ENCODE measurements at regions not wholly inside any gene's neighbourhood (a gene's known extent, or its start where the extent isn't known, plus 50 kb on each side); places are given as distances from the start of the nearest gene placed in this dataset.

GRCh38 chr4:41391271-41391670 is 134.5 kb downstream of the UCHL1 start:
- no peak for DNase-seq

GRCh38 chr4:41394481-41394894 is 137.8 kb downstream of the UCHL1 start:
- no peak for DNase-seq

- DNase-seq: no peak
These were observed 139.5 kb downstream of the UCHL1 start for GRCh38 chr4:41396214-41396613.

GRCh38 chr4:41396869-41397268 is 140.1 kb downstream of the UCHL1 start:
- DNase-seq: no peak

GRCh38 chr4:41399231-41399630 is 138.7 kb upstream of the LIMCH1 start:
- DNase-seq: no peak

GRCh38 chr4:41400296-41400695 is 137.7 kb upstream of the LIMCH1 start:
- DNase-seq: no peak

- no peak for DNase-seq
These were observed 132.4 kb upstream of the LIMCH1 start for GRCh38 chr4:41405464-41406112.

- DNase-seq: no peak
These were observed 131.8 kb upstream of the LIMCH1 start for GRCh38 chr4:41406113-41406516.

- DNase-seq: peak in 2 of 3 donors; percentile 10 to 20
These were observed 129.8 kb upstream of the LIMCH1 start for GRCh38 chr4:41408150-41408549.

GRCh38 chr4:41408859-41409593 is 128.9 kb upstream of the LIMCH1 start:
- DNase-seq: peak; percentile 15 to 55 (median 39)

- DNase-seq: no peak
These were observed 128.4 kb upstream of the LIMCH1 start for GRCh38 chr4:41409594-41409895.

- DNase-seq: no peak
These were observed 127.9 kb upstream of the LIMCH1 start for GRCh38 chr4:41410049-41410448.

- DNase-seq: peak; percentile 15 to 45 (median 35)
These were observed 124.1 kb upstream of the LIMCH1 start for GRCh38 chr4:41413670-41414411.

GRCh38 chr4:41414412-41414779 is 123.6 kb upstream of the LIMCH1 start:
- DNase-seq: no peak

- DNase-seq: no peak
These were observed 119.5 kb upstream of the LIMCH1 start for GRCh38 chr4:41418444-41418843.

- no peak for DNase-seq
These were observed 117.4 kb upstream of the LIMCH1 start for GRCh38 chr4:41420541-41420940.

GRCh38 chr4:41423117-41423516 is 114.8 kb upstream of the LIMCH1 start:
- no peak for DNase-seq

GRCh38 chr4:41424522-41424921 is 113.4 kb upstream of the LIMCH1 start:
- DNase-seq: no peak

GRCh38 chr4:41425650-41426049 is 112.3 kb upstream of the LIMCH1 start:
- no peak for DNase-seq

GRCh38 chr4:41426539-41426938 is 111.4 kb upstream of the LIMCH1 start:
- DNase-seq: no peak

GRCh38 chr4:41427306-41427882 is 110.6 kb upstream of the LIMCH1 start:
- no peak for DNase-seq

- no peak for DNase-seq
These were observed 109.9 kb upstream of the LIMCH1 start for GRCh38 chr4:41427931-41428600.

GRCh38 chr4:41428601-41429279 is 109.2 kb upstream of the LIMCH1 start:
- no peak for DNase-seq

Measured in suppressor macrophage treated with lipopolysaccharide for 1 hour (primary cell).